Mesendoderm (in vitro differentiated cells): ENCODE measurements at regions not wholly inside any gene's neighbourhood (a gene's known extent, or its start where the extent isn't known, plus 50 kb on each side); places are given as distances from the start of the nearest gene placed in this dataset.

ENCODE experiments used
- DNase-seq: peaks from one replicate; pipeline ENCODE4 v3.0.0; 2013
- H2AK5ac ChIP-seq: 2 replicates; pipeline ENCODE4 v1.6.1; 2013; ENCODE audit warnings: low read length, inconsistent platforms
- H2BK120ac ChIP-seq: 2 replicates; pipeline ENCODE4 v1.6.1; 2013; ENCODE audit warnings: low read depth, mild to moderate bottlenecking, low read length, moderate library complexity, mixed read lengths
- H2BK15ac ChIP-seq: replicated peaks from 2 replicates; pipeline ENCODE4 v1.6.1; 2013; ENCODE audit warnings: low read depth, mild to moderate bottlenecking, moderate library complexity
- H2BK5ac ChIP-seq: 2 replicates; pipeline ENCODE4 v1.6.1; 2013; ENCODE audit warnings: low read length, inconsistent platforms
- H3K18ac ChIP-seq: 2 replicates; pipeline ENCODE4 v1.6.1; 2013; ENCODE audit warnings: mild to moderate bottlenecking, low read length, mixed read lengths
- H3K23ac ChIP-seq: one replicate; pipeline ENCODE4 v1.6.1; 2013; ENCODE audit warnings: low read length
- H3K27ac ChIP-seq: 2 replicates; pipeline ENCODE4 v1.5.1; 2013; ENCODE audit warnings: low read depth, mild to moderate bottlenecking, inconsistent platforms, low read length, moderate library complexity
- H3K27me3 ChIP-seq: 2 replicates; pipeline ENCODE4 v1.6.1; 2013; ENCODE audit warnings: low read length, control low read depth, mild to moderate bottlenecking, inconsistent platforms; ENCODE audit not compliant: insufficient read depth, poor library complexity
- H3K36me3 ChIP-seq: 2 replicates; pipeline ENCODE4 v1.6.1; 2013; ENCODE audit warnings: low read length, inconsistent platforms; ENCODE audit not compliant: control insufficient read depth, insufficient read depth
- H3K4ac ChIP-seq: one replicate; pipeline ENCODE4 v1.6.1; 2013; ENCODE audit warnings: low read depth, mild to moderate bottlenecking, low read length, moderate library complexity
- H3K4me1 ChIP-seq: 2 replicates; pipeline ENCODE4 v1.6.1; 2013; ENCODE audit warnings: low read depth, low read length, inconsistent platforms; ENCODE audit not compliant: control insufficient read depth
- H3K4me2 ChIP-seq: 2 replicates; pipeline ENCODE4 v1.6.1; 2013; ENCODE audit warnings: low read length
- H3K4me3 ChIP-seq: 2 replicates; pipeline ENCODE4 v1.5.1; 2013; ENCODE audit warnings: mild to moderate bottlenecking, low read length
- H3K56ac ChIP-seq: one replicate; pipeline ENCODE4 v1.6.1; 2013; ENCODE audit warnings: low read length
- H3K79me1 ChIP-seq: 2 replicates; pipeline ENCODE4 v1.6.1; 2013; ENCODE audit warnings: low read length, inconsistent platforms
- H3K79me2 ChIP-seq: 2 replicates; pipeline ENCODE4 v1.6.1; 2013; ENCODE audit warnings: mild to moderate bottlenecking, low read length; ENCODE audit not compliant: control insufficient read depth, insufficient read depth
- H3K9ac ChIP-seq: 2 replicates; pipeline ENCODE4 v1.6.1; 2013; ENCODE audit warnings: low read length, inconsistent platforms
- H4K5ac ChIP-seq: one replicate; pipeline ENCODE4 v1.6.1; 2013; ENCODE audit warnings: low read length
- H4K8ac ChIP-seq: one replicate; pipeline ENCODE4 v1.6.1; 2013; ENCODE audit warnings: low read depth, mild to moderate bottlenecking, control low read depth, low read length, moderate library complexity
- WGBS: extraction: QIAGEN DNeasy Blood & Tissue Kit; methylation state at CpG from one replicate; pipeline ENCODE4 v1.1.7; 2013; ENCODE audit warnings: low lambda C conversion rate, missing lambda C conversion rate; ENCODE audit not compliant: insufficient coverage; ENCODE audit errors: extremely low coverage; 5-methylcytosine and 5-hydroxymethylcytosine counted together

- Histone ChIP-seq H3K56ac (no peak overlapping the region), H3K9ac (no peak overlapping the region), H3K79me1 (no peaks in the 10 kb centered on the region), H3K27ac (no peak overlapping the region), H4K8ac (no peak overlapping the region), H2AK5ac (no peak overlapping the region), H4K5ac (no peak overlapping the region), H2BK5ac (no peak overlapping the region), H3K36me3 (no peaks in the 10 kb centered on the region), H3K4me2 (no peak overlapping the region), H3K4me1 (no peaks in the 10 kb centered on the region), H3K23ac (no peak overlapping the region), H3K18ac (no peak overlapping the region), H3K4me3 (no peak overlapping the region), H3K4ac (no peak overlapping the region), H2BK120ac (no peak overlapping the region), H3K79me2 (no peaks in the 10 kb centered on the region), H3K27me3 (no peaks in the 10 kb centered on the region), H2BK15ac (no peak overlapping the region)
- no peak for DNase-seq
- no CpG with 5 or more reads among the region's 6 CpGs for WGBS
These were observed 1043.0 kb downstream of the TBC1D22A start for GRCh38 chr22:47805394-47805935.

- Histone ChIP-seq H3K79me2 (no peaks in the 10 kb centered on the region), H2BK5ac (no peak overlapping the region), H3K79me1 (no peaks in the 10 kb centered on the region), H2BK120ac (no peak overlapping the region), H3K27ac (no peak overlapping the region), H2AK5ac (no peak overlapping the region), H4K5ac (no peak overlapping the region), H3K9ac (no peak overlapping the region), H3K18ac (no peak overlapping the region), H3K4me1 (no peaks in the 10 kb centered on the region), H3K4me3 (no peak overlapping the region), H3K56ac (no peak overlapping the region), H3K4ac (no peak overlapping the region), H3K36me3 (no peaks in the 10 kb centered on the region), H4K8ac (no peak overlapping the region), H2BK15ac (no peak overlapping the region), H3K27me3 (no peaks in the 10 kb centered on the region), H3K23ac (no peak overlapping the region), H3K4me2 (no peak overlapping the region)
- WGBS = no CpG with 5 or more reads among the region's 6 CpGs
- DNase-seq = no peak
These were observed 1041.8 kb downstream of the TBC1D22A start for GRCh38 chr22:47804281-47804680.

- no peak overlapping the region for H3K9ac ChIP-seq
- H2BK15ac ChIP-seq = no peak overlapping the region
- DNase-seq = no peak
- H2BK5ac ChIP-seq = no peak overlapping the region
- H3K18ac ChIP-seq = no peak overlapping the region
- H3K56ac ChIP-seq = no peak overlapping the region
- H4K8ac ChIP-seq = no peak overlapping the region
- no peaks in the 10 kb centered on the region for H3K27me3 ChIP-seq
- no peaks in the 10 kb centered on the region for H3K79me1 ChIP-seq
- no CpG with 5 or more reads among the region's 14 CpGs for WGBS
- no peak overlapping the region for H3K4ac ChIP-seq
- no peak overlapping the region for H2AK5ac ChIP-seq
- H3K4me2 ChIP-seq = no peak overlapping the region
- H4K5ac ChIP-seq = no peak overlapping the region
- no peaks in the 10 kb centered on the region for H3K4me1 ChIP-seq
- H3K36me3 ChIP-seq = no peaks in the 10 kb centered on the region
- no peak overlapping the region for H3K4me3 ChIP-seq
- no peak overlapping the region for H3K27ac ChIP-seq
- no peaks in the 10 kb centered on the region for H3K79me2 ChIP-seq
- H3K23ac ChIP-seq = no peak overlapping the region
- H2BK120ac ChIP-seq = no peak overlapping the region
These were observed 1040.0 kb downstream of the TBC1D22A start for GRCh38 chr22:47802421-47802820.

- no peak overlapping the region for H2BK15ac ChIP-seq
- no peaks in the 10 kb centered on the region for H3K36me3 ChIP-seq
- no peak overlapping the region for H3K56ac ChIP-seq
- no peak overlapping the region for H3K4ac ChIP-seq
- no peak overlapping the region for H2BK5ac ChIP-seq
- no peak overlapping the region for H3K23ac ChIP-seq
- H4K5ac ChIP-seq = no peak overlapping the region
- H3K79me1 ChIP-seq = no peaks in the 10 kb centered on the region
- H3K4me2 ChIP-seq = no peak overlapping the region
- WGBS = no CpG with 5 or more reads among the region's 11 CpGs
- no peak overlapping the region for H3K9ac ChIP-seq
- no peak overlapping the region for H3K18ac ChIP-seq
- no peaks in the 10 kb centered on the region for H3K4me1 ChIP-seq
- H2BK120ac ChIP-seq = no peak overlapping the region
- no peak overlapping the region for H3K4me3 ChIP-seq
- H2AK5ac ChIP-seq = no peak overlapping the region
- no peaks in the 10 kb centered on the region for H3K79me2 ChIP-seq
- no peak overlapping the region for H3K27ac ChIP-seq
- H4K8ac ChIP-seq = no peak overlapping the region
- H3K27me3 ChIP-seq = no peaks in the 10 kb centered on the region
- no peak for DNase-seq
These were observed 1039.2 kb downstream of the TBC1D22A start for GRCh38 chr22:47801541-47802245.

GRCh38 chr22:47798229-47798628 lies 1035.8 kb downstream of the TBC1D22A start:
- H3K36me3 ChIP-seq = no peaks in the 10 kb centered on the region
- no peaks in the 10 kb centered on the region for H3K27me3 ChIP-seq
- DNase-seq = no peak
- no CpG with 5 or more reads among the region's 4 CpGs for WGBS
- no peak overlapping the region for H3K27ac ChIP-seq
- no peak overlapping the region for H4K8ac ChIP-seq
- H4K5ac ChIP-seq = no peak overlapping the region
- H3K23ac ChIP-seq = no peak overlapping the region
- no peak overlapping the region for H3K4me3 ChIP-seq
- no peak overlapping the region for H2BK120ac ChIP-seq
- H3K4me1 ChIP-seq = no peaks in the 10 kb centered on the region
- H3K56ac ChIP-seq = no peak overlapping the region
- no peak overlapping the region for H2AK5ac ChIP-seq
- H3K4me2 ChIP-seq = no peak overlapping the region
- H3K79me2 ChIP-seq = no peaks in the 10 kb centered on the region
- H2BK5ac ChIP-seq = no peak overlapping the region
- H3K18ac ChIP-seq = no peak overlapping the region
- no peak overlapping the region for H2BK15ac ChIP-seq
- H3K9ac ChIP-seq = no peak overlapping the region
- H3K4ac ChIP-seq = no peak overlapping the region
- no peaks in the 10 kb centered on the region for H3K79me1 ChIP-seq
